Progenitor cell of endocrine pancreas (in vitro differentiated cells): ENCODE measurements at regions not wholly inside any gene's neighbourhood (a gene's known extent, or its start where the extent isn't known, plus 50 kb on each side); places are given as distances from the start of the nearest gene placed in this dataset.

Experiments
- DNase-seq: peaks from one replicate; pipeline ENCODE4 v3.0.0; 2021; ENCODE audit warnings: low spot score; ENCODE audit not compliant: unreplicated experiment
- H3K27ac Mint-ChIP-seq: 2 replicates; pipeline ENCODE4 v1.8.0; 2021; ENCODE audit warnings: mild to moderate bottlenecking, moderate library complexity, mixed read lengths
- H3K27me3 Mint-ChIP-seq: 2 replicates; pipeline ENCODE4 v1.8.0; 2021; ENCODE audit warnings: mixed read lengths
- H3K36me3 Mint-ChIP-seq: 2 replicates; pipeline ENCODE4 v1.8.0; 2022; ENCODE audit warnings: mixed read lengths; ENCODE audit not compliant: insufficient read depth
- H3K4me1 Mint-ChIP-seq: 2 replicates; pipeline ENCODE4 v1.8.0; 2021; ENCODE audit warnings: low read depth, mixed read lengths
- H3K4me3 Mint-ChIP-seq: 2 replicates; pipeline ENCODE4 v1.8.0; 2021; ENCODE audit warnings: low read depth, mild to moderate bottlenecking, moderate library complexity, mixed read lengths
- H3K9me3 Mint-ChIP-seq: 2 replicates; pipeline ENCODE4 v1.8.0; 2021; ENCODE audit warnings: low read depth, mixed read lengths
- TF ChIP-seq, protein P1 (sequence below): fragments of 200-600 bp; sonication (generic); IDR thresholded peaks from one replicate; pipeline ENCODE4 v1.5.0; 2021; ENCODE audit warnings: antibody characterized with exemption, mild to moderate bottlenecking; ENCODE audit not compliant: unreplicated experiment

DNA sequence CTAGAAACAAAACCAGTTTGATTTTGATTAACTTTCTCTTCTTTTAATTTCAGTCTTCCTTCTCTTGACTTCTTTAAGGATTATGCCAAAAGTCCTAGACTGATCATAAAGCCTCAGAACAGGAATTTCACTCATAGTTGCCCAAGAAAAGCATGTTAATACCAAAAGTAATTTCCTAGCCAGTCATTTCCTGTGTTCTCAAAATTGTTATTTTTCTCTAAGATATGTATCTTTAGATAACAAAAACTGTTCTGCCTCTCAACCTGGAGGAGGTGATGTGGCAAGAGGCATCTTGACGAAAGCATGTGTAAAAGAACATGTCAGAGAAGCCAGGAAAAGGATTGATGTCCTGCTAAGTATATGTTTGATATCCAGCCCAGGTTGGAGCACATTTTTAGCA is 78.0 kb upstream of the IPO9 start:
- Mint-ChIP-seq H3K4me1 (peaks cover 39% of the 10 kb centered on the region), H3K36me3 (peaks cover 2% of the 10 kb centered on the region), H3K9me3 (no peaks in the 10 kb centered on the region), H3K4me3 (no peak overlapping the region), H3K27me3 (no peaks in the 10 kb centered on the region), H3K27ac (no peak overlapping the region)
- TF ChIP-seq, protein P1, sequence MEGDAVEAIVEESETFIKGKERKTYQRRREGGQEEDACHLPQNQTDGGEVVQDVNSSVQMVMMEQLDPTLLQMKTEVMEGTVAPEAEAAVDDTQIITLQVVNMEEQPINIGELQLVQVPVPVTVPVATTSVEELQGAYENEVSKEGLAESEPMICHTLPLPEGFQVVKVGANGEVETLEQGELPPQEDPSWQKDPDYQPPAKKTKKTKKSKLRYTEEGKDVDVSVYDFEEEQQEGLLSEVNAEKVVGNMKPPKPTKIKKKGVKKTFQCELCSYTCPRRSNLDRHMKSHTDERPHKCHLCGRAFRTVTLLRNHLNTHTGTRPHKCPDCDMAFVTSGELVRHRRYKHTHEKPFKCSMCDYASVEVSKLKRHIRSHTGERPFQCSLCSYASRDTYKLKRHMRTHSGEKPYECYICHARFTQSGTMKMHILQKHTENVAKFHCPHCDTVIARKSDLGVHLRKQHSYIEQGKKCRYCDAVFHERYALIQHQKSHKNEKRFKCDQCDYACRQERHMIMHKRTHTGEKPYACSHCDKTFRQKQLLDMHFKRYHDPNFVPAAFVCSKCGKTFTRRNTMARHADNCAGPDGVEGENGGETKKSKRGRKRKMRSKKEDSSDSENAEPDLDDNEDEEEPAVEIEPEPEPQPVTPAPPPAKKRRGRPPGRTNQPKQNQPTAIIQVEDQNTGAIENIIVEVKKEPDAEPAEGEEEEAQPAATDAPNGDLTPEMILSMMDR = no peak
- DNase-seq = no peak

DNA sequence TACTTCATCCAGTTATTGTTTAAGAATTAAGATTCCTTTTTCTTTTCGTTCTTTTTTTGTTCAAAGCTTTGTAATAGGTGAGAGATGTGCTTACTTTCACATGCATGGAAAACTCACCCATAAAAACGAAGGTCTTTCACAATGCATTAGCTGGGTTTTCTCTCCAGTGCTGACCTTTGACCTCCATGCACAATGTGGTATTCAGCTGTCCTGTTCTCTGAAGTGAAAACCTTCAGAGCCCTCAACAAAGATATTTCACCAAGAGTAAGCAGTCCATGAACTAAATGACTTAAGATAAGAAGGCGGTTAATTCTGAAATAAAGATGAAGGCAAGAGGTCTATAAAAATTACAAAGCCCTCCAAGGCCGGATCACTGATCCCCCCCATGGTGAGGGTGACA is 77.1 kb upstream of the IPO9 start:
- no peak for DNase-seq
- H3K4me3 Mint-ChIP-seq = peak overlapping the region; percentile 4
- H3K4me1 Mint-ChIP-seq = peaks cover 39% of the 10 kb centered on the region
- H3K27me3 Mint-ChIP-seq = no peaks in the 10 kb centered on the region
- TF ChIP-seq, protein P1 = no peak
- no peaks in the 10 kb centered on the region for H3K9me3 Mint-ChIP-seq
- H3K36me3 Mint-ChIP-seq = peaks cover 2% of the 10 kb centered on the region
- peak overlapping the region; percentile 75 for H3K27ac Mint-ChIP-seq

DNA sequence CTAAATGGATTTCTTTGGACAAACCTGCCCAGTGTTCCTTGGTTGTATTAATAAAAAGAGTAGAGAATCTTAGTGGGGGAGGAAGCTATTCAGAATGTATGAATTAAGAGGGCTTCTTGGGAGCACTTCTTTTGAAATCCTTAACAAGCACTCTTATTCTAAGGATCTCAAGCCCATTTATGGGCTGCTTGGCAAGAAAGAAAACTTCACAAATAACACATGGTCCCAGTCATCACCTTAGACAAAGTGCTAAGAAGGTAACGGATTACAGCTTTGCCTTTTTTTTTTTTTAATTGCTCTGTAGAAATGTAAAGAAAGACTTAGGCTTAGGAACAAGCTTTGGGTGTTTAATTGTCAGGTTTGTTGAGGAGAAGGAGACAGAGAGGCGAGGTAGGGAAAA is 76.6 kb upstream of the IPO9 start:
- Mint-ChIP-seq H3K27ac (peak overlapping the region; percentile 75), H3K4me1 (peaks cover 38% of the 10 kb centered on the region), H3K36me3 (no peaks in the 10 kb centered on the region), H3K27me3 (no peaks in the 10 kb centered on the region), H3K9me3 (no peaks in the 10 kb centered on the region), H3K4me3 (no peak overlapping the region)
- TF ChIP-seq, protein P1 = no peak
- no peak for DNase-seq

DNA sequence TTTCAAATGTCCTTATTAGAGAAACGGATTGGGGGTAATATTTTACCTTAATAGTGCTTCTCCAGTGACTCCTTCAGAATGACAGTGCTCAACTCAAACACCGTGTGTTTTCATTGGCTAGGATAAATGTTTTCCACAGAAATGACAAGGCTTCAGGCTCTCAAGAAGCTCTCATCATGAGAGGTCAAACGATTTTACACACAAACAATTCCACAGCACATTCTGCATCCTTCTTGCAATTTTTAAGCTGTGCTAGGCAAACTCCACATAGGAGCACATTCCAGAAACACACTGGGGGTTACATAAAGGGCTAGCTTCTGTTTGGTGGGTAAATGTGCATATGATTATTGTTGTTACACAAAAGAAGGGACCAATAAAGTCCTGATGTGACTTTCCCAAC is 75.5 kb upstream of the IPO9 start:
- H3K36me3 Mint-ChIP-seq = no peaks in the 10 kb centered on the region
- TF ChIP-seq, protein P1 = no peak
- H3K4me1 Mint-ChIP-seq = peaks cover 34% of the 10 kb centered on the region
- no peaks in the 10 kb centered on the region for H3K9me3 Mint-ChIP-seq
- no peak for DNase-seq
- no peak overlapping the region for H3K27ac Mint-ChIP-seq
- H3K4me3 Mint-ChIP-seq = no peak overlapping the region
- no peaks in the 10 kb centered on the region for H3K27me3 Mint-ChIP-seq

DNA sequence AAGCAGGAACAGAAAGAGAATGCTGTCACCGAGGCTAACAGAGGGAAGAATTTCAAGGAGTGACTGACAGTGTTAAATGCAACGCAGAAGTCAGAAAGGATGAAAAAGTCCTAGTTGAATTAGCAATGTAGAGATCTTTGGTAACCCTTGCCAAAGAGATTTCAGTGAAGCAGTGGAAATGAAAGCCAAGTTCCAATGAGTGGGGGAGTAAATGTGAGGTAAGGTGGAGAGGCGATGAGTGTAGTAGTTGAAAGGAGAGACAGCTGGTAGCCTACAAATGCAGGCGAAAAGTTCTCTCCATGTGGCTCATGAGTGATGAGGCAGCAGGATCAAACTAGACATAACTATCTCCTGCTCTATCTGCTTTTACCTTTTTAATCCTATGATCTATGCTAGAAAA is 74.6 kb upstream of the IPO9 start:
- Mint-ChIP-seq H3K27ac (no peak overlapping the region), H3K4me1 (peaks cover 37% of the 10 kb centered on the region), H3K36me3 (no peaks in the 10 kb centered on the region), H3K4me3 (no peak overlapping the region), H3K27me3 (no peaks in the 10 kb centered on the region), H3K9me3 (no peaks in the 10 kb centered on the region)
- TF ChIP-seq, protein P1 = no peak
- no peak for DNase-seq

DNA sequence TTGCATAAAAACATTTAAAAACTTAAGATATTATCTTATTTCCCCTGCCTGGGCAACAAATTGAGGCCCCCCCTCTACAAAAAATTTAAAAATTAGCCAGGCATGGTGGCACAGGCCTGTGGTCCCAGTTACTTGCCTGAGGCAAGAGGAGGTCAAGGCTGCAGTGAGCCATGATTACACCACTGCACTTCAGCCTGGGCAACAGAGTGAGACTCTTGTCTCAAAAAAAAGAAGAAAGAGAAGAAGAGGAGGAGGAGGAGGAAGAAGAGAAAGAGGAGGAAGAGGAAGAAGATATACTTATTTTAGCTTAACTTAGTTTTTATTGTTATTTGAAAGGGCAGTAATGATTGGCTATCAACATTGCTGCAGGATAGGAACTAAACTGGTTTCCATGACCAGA is 73.8 kb upstream of the IPO9 start:
- H3K4me1 Mint-ChIP-seq = peaks cover 33% of the 10 kb centered on the region
- H3K4me3 Mint-ChIP-seq = no peak overlapping the region
- H3K27ac Mint-ChIP-seq = no peak overlapping the region
- TF ChIP-seq, protein P1 = no peak
- DNase-seq = no peak
- H3K36me3 Mint-ChIP-seq = no peaks in the 10 kb centered on the region
- no peaks in the 10 kb centered on the region for H3K9me3 Mint-ChIP-seq
- no peaks in the 10 kb centered on the region for H3K27me3 Mint-ChIP-seq
